IPS DF 4.7 (cell line): ENCODE measurements at regions not wholly inside any gene's neighbourhood (a gene's known extent, or its start where the extent isn't known, plus 50 kb on each side); places are given as distances from the start of the nearest gene placed in this dataset.

Experiments used
- DNase-seq: peaks from one replicate; pipeline ENCODE4 v3.0.0-alpha.2; 2013; ENCODE audit warnings: low spot score; ENCODE audit errors: extremely low read depth

- no peak for DNase-seq
Observed at GRCh38 chr4:28360681-28361080, 1500.0 kb downstream of the STIM2 start.

- DNase-seq, result no peak
Observed at GRCh38 chr4:28362169-28362568, 1501.5 kb downstream of the STIM2 start.

- no peak for DNase-seq
Observed at GRCh38 chr4:28369499-28369898, 1508.9 kb downstream of the STIM2 start.

- DNase-seq, result no peak
Observed at GRCh38 chr4:28373191-28373590, 1512.5 kb downstream of the STIM2 start.

GRCh38 chr4:28373601-28374000, 1513.0 kb downstream of the STIM2 start:
- DNase-seq, result no peak

- DNase-seq, result peak; percentile 5
Observed at GRCh38 chr4:28378109-28378830, 1517.6 kb downstream of the STIM2 start.

GRCh38 chr4:28385801-28386200, 1525.2 kb downstream of the STIM2 start:
- no peak for DNase-seq

GRCh38 chr4:28386776-28387175, 1526.1 kb downstream of the STIM2 start:
- no peak for DNase-seq

GRCh38 chr4:28388471-28388870, 1527.8 kb downstream of the STIM2 start:
- DNase-seq, result no peak

- no peak for DNase-seq
Observed at GRCh38 chr4:28391877-28392276, 1531.2 kb downstream of the STIM2 start.

- DNase-seq, result no peak
Observed at GRCh38 chr4:28402751-28403150, 1542.1 kb downstream of the STIM2 start.

GRCh38 chr4:28421221-28421620, 1560.6 kb downstream of the STIM2 start:
- no peak for DNase-seq

- DNase-seq, result no peak
Observed at GRCh38 chr4:28426251-28426650, 1565.6 kb downstream of the STIM2 start.

- DNase-seq, result no peak
Observed at GRCh38 chr4:28427306-28428085, 1566.9 kb downstream of the STIM2 start.

- no peak for DNase-seq
Observed at GRCh38 chr4:28432348-28433025, 1571.8 kb downstream of the STIM2 start.

GRCh38 chr4:28435314-28435713, 1574.7 kb downstream of the STIM2 start:
- no peak for DNase-seq

- no peak for DNase-seq
Observed at GRCh38 chr4:28436191-28437080, 1575.8 kb downstream of the STIM2 start.

GRCh38 chr4:28443371-28443770, 1582.7 kb downstream of the STIM2 start:
- DNase-seq, result no peak

GRCh38 chr4:28443801-28444412, 1583.3 kb downstream of the STIM2 start:
- DNase-seq, result peak; percentile 33

- no peak for DNase-seq
Observed at GRCh38 chr4:28444886-28445496, 1584.3 kb downstream of the STIM2 start.
